Breast epithelium (tissue), 3 donors: ENCODE measurements at regions not wholly inside any gene's neighbourhood (a gene's known extent, or its start where the extent isn't known, plus 50 kb on each side); places are given as distances from the start of the nearest gene placed in this dataset.

Source experiments
- POLR2A ChIP-seq: fragments of 450-650 bp; IDR thresholded peaks from one replicate; pipeline ENCODE4 v1.6.1; 2016; ENCODE audit warnings: antibody characterized with exemption, mild to moderate bottlenecking, moderate library complexity
- POLR2AphosphoS5 ChIP-seq, 3 donors: sonication (generic); formaldehyde crosslinking; IDR thresholded peaks; one replicate each; pipeline ENCODE4 v1.6.1; 2017; ENCODE audit warnings: antibody characterized with exemption in 3 of 3
- TF ChIP-seq, protein P1 (sequence below), 3 donors: fragments of 450-650 bp; IDR thresholded peaks; one replicate each; pipeline ENCODE4 v1.5.1; 2016 to 2017; ENCODE audit warnings: antibody characterized with exemption in 3 of 3, mild to moderate bottlenecking in 3 of 3, moderate library complexity in 3 of 3

DNA sequence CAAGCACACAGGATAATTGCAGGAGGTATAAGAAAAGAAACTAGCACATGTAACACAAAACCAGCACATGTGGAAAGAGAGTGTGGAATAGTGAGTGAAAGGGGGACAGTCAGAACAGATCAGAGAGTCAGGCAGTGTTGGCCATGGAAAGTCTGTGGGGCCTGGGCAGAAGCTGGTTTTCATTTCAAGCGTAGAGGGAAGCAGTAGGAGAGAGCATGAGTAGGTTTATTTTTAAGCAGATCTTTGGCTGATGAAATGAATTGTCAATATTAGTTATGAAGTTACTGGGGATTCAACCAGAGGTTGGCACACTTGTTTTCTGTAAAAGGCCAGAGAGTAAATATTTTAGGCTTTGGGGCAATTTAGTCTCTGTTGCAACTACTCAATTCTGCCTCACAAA is 283.1 kb downstream of the SMARCA2 start:
- TF ChIP-seq, protein P1, sequence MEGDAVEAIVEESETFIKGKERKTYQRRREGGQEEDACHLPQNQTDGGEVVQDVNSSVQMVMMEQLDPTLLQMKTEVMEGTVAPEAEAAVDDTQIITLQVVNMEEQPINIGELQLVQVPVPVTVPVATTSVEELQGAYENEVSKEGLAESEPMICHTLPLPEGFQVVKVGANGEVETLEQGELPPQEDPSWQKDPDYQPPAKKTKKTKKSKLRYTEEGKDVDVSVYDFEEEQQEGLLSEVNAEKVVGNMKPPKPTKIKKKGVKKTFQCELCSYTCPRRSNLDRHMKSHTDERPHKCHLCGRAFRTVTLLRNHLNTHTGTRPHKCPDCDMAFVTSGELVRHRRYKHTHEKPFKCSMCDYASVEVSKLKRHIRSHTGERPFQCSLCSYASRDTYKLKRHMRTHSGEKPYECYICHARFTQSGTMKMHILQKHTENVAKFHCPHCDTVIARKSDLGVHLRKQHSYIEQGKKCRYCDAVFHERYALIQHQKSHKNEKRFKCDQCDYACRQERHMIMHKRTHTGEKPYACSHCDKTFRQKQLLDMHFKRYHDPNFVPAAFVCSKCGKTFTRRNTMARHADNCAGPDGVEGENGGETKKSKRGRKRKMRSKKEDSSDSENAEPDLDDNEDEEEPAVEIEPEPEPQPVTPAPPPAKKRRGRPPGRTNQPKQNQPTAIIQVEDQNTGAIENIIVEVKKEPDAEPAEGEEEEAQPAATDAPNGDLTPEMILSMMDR (IDR thresholded peaks at IDR 0.05), result no peak
- TF ChIP-seq POLR2A (no peak), POLR2AphosphoS5 (IDR thresholded peaks at IDR 0.05) (no peak)
